ENCODE measurements at regions not wholly inside any gene's neighbourhood (a gene's known extent, or its start where the extent isn't known, plus 50 kb on each side); places are given as distances from the start of the nearest gene placed in this dataset.

DNA sequence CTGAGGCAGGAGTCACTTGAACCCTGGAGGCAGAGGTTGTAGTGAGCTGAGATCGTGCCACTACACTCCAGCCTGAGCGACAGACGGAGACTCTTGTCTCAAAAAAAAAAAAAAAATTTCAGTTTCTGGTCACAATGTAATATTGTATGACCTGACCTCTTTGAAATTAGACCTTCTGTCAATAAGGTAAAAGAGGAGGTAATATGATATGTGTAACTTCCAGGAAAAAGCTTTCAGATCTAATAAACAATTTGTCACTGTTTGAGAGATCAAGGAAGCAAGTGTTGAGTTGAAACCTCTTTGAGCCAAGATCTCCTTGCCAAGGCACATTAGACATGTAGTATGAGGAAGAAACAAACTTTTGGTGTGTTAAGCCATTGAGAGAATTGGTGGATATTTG is 101.7 kb upstream of the ATF7IP start:
- Mint-ChIP-seq H3K27ac (no peak overlapping the region), H3K36me3 (ENCODE audit: low read depth) (peaks cover 35% of the 10 kb centered on the region), H3K9me3 (peaks cover 28% of the 10 kb centered on the region), H3K4me3 (no peak overlapping the region), H3K27me3 (ENCODE audit: insufficient read depth) (no peaks in the 10 kb centered on the region; the same call in 1 of the 2 replicates), H3K4me1 (ENCODE audit: low read depth) (peaks cover 41% of the 10 kb centered on the region)
- DNase-seq, result no peak
- TF ChIP-seq, protein P1, sequence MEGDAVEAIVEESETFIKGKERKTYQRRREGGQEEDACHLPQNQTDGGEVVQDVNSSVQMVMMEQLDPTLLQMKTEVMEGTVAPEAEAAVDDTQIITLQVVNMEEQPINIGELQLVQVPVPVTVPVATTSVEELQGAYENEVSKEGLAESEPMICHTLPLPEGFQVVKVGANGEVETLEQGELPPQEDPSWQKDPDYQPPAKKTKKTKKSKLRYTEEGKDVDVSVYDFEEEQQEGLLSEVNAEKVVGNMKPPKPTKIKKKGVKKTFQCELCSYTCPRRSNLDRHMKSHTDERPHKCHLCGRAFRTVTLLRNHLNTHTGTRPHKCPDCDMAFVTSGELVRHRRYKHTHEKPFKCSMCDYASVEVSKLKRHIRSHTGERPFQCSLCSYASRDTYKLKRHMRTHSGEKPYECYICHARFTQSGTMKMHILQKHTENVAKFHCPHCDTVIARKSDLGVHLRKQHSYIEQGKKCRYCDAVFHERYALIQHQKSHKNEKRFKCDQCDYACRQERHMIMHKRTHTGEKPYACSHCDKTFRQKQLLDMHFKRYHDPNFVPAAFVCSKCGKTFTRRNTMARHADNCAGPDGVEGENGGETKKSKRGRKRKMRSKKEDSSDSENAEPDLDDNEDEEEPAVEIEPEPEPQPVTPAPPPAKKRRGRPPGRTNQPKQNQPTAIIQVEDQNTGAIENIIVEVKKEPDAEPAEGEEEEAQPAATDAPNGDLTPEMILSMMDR (IDR thresholded peaks at IDR 0.05), result no peak

DNA sequence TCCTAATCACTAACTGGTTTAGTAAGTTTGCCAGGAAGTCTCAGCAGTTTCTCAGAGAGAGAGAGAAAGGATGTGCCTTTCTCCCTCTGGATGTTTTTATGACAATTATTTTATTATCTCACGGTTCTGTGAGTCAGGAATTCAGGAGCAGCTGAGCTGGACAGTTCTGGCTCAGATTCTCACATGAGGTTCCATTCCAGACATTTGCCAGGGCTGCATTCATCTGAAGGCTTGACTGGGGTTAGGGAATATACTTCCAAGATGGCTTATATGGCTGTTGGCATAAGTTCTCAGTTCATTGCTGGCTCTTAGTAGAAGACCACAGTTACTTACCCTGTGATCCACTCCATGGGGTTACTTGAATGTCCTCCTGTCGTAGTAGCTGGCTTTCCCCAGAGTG is 101.2 kb upstream of the ATF7IP start:
- DNase-seq, result peak; percentile 24

DNA sequence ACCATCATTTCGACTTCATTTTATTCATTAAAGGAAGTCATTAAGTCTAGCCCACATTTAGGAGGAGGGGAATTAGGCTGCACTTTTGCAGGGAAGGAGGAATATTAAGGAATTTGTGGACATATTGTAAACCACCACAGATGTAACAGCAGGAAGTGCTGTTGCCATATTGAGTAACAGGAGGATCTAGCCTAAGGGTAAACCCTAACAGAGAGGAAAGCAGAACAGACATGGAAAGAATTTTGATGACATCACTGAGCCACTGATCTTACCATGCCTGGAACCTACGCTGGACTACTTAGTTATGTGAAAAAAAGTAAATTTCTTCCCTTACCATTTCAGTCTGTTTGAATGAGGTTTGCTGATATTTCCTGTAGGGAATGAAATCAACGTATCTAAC is 100.7 kb upstream of the ATF7IP start:
- H3K36me3 Mint-ChIP-seq (ENCODE audit: low read depth), result peaks cover 28% of the 10 kb centered on the region
- H3K4me1 Mint-ChIP-seq (ENCODE audit: low read depth), result peaks cover 34% of the 10 kb centered on the region
- no peaks in the 10 kb centered on the region; the same call in 1 of the 2 replicates for H3K27me3 Mint-ChIP-seq (ENCODE audit: insufficient read depth)
- H3K4me3 Mint-ChIP-seq, result no peak overlapping the region
- DNase-seq, result peak; percentile 39
- TF ChIP-seq, protein P1 (IDR thresholded peaks at IDR 0.05), result no peak
- no peak overlapping the region for H3K27ac Mint-ChIP-seq
- peaks cover 21% of the 10 kb centered on the region for H3K9me3 Mint-ChIP-seq

More for the DNA sequence above, 101.2 kb upstream of the ATF7IP start:
- Mint-ChIP-seq H3K27ac (no peak overlapping the region), H3K27me3 (ENCODE audit: insufficient read depth) (no peaks in the 10 kb centered on the region; the same call in 1 of the 2 replicates), H3K4me3 (no peak overlapping the region), H3K36me3 (ENCODE audit: low read depth) (peaks cover 31% of the 10 kb centered on the region), H3K4me1 (ENCODE audit: low read depth) (peaks cover 36% of the 10 kb centered on the region), H3K9me3 (peaks cover 24% of the 10 kb centered on the region)
- TF ChIP-seq, protein P1 (IDR thresholded peaks at IDR 0.05), result no peak

DNA sequence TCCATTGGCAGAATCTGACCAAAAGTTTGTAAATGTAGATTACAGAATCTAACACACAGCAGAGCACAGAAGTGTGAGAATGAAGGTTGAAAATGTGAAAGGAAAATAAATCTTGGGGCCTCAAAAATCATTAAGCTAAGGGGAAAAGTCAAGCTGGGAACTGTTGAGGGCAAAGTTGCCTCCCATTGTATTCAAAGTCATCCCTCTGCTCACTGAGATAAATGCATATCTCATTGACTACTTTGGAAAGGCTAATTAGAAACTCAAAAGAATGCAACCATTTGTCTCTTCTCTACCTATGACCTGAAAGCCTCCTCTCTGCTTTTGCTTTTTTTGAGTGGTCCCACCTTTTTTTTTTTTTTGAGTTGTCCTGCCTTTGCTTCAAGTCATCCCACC is 97.4 kb upstream of the ATF7IP start:
- no peak overlapping the region for H3K27ac Mint-ChIP-seq
- H3K27me3 Mint-ChIP-seq (ENCODE audit: insufficient read depth), result no peaks in the 10 kb centered on the region; the same call in 1 of the 2 replicates
- peaks cover 21% of the 10 kb centered on the region for H3K36me3 Mint-ChIP-seq (ENCODE audit: low read depth)
- no peak overlapping the region for H3K4me3 Mint-ChIP-seq
- peaks cover 9% of the 10 kb centered on the region for H3K4me1 Mint-ChIP-seq (ENCODE audit: low read depth)
- TF ChIP-seq, protein P1 (IDR thresholded peaks at IDR 0.05), result no peak
- DNase-seq, result no peak
- peaks cover 20% of the 10 kb centered on the region for H3K9me3 Mint-ChIP-seq

DNA sequence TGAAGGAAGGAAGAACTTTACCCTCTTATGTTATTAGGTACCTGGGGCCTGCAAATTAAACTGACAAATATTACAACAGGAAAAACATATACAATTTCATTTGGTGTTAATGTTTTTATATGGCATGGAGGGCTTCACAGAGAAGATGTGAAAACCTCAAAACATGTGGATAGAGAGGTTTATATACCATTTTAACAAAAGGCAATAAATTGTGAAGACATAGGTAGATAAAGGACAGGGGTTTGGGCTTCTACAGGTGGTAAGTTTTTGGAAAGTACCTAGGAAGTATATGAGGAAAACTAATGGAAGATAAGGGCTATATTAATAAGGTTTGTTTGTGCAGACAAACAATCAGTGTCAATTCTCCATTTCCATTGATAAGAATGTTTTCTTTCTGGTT is 95.1 kb upstream of the ATF7IP start:
- Mint-ChIP-seq H3K4me3 (no peak overlapping the region), H3K27ac (no peak overlapping the region), H3K36me3 (ENCODE audit: low read depth) (peaks cover 16% of the 10 kb centered on the region), H3K9me3 (peaks cover 19% of the 10 kb centered on the region), H3K27me3 (ENCODE audit: insufficient read depth) (no peaks in the 10 kb centered on the region; the same call in 1 of the 2 replicates), H3K4me1 (ENCODE audit: low read depth) (peaks cover 16% of the 10 kb centered on the region)
- DNase-seq, result no peak
- TF ChIP-seq, protein P1 (IDR thresholded peaks at IDR 0.05), result no peak

Measured in HFFc6 (cell line).